Heart right ventricle (tissue), 16 donors: ENCODE measurements at regions not wholly inside any gene's neighbourhood (a gene's known extent, or its start where the extent isn't known, plus 50 kb on each side); places are given as distances from the start of the nearest gene placed in this dataset.

Source experiments
- ATAC-seq, 8 donors: fragments of 200-7000 bp; cut with Tn5 transposase; one replicate each; pipeline ENCODE4 v1.9.1; 2020; ENCODE audit warnings: mild to moderate bottlenecking in 8 of 8, moderate library complexity in 8 of 8, moderate number of reproducible peaks in 1 of 8
- DNase-seq, 2 donors: peaks; one replicate each; pipeline ENCODE4 v3.0.0-alpha.2; 2020
- H3K27ac ChIP-seq, 10 donors: fragments of 200-600 bp; sonication (generic) in 2 of 10; one replicate each; pipeline versions ENCODE4 v1.5.0 to v1.8.0; 2020 to 2022; ENCODE audit warnings: mild to moderate bottlenecking in 3 of 10
- H3K27me3 ChIP-seq, 7 donors: fragments of 200-600 bp; one replicate each; pipeline ENCODE4 v1.8.0; 2021 to 2022; ENCODE audit warnings: mild to moderate bottlenecking in 2 of 7
- H3K36me3 ChIP-seq, 9 donors: fragments of 200-600 bp; sonication (generic) in 1 of 9; one replicate each; pipeline versions ENCODE4 v1.5.0 to v1.8.0; 2020 to 2022; ENCODE audit warnings: mild to moderate bottlenecking in 2 of 9
- H3K4me1 ChIP-seq, 9 donors: fragments of 200-600 bp; sonication (generic) in 1 of 9; one replicate each; pipeline versions ENCODE4 v1.5.0 to v1.8.0; 2020 to 2022; ENCODE audit warnings: mild to moderate bottlenecking in 4 of 9
- H3K4me3 ChIP-seq, 10 donors: fragments of 200-600 bp; sonication (generic) in 2 of 10; one replicate each; pipeline versions ENCODE4 v1.5.0 to v1.8.0; 2020 to 2022; ENCODE audit warnings: mild to moderate bottlenecking in 7 of 10, moderate library complexity in 2 of 10
- H3K9me3 ChIP-seq, 11 donors: fragments of 200-600 bp in 10 of 11; sonication (generic) in 2 of 11; one replicate each; pipeline versions ENCODE4 v1.5.0 to v1.8.0; 2013 to 2022; ENCODE audit warnings: mild to moderate bottlenecking in 2 of 11, control low read depth in 1 of 11, moderate library complexity in 1 of 11
- CTCF ChIP-seq, 9 donors: fragments of 200-600 bp; sonication (generic) in 2 of 9; IDR thresholded peaks; one replicate each; pipeline versions ENCODE4 v1.5.0 to v1.8.0; 2021 to 2022; ENCODE audit warnings: antibody characterized with exemption in 9 of 9, mild to moderate bottlenecking in 5 of 9, moderate library complexity in 1 of 9
- WGBS, 2 donors: extraction: QIAGEN DNeasy Blood & Tissue Kit; methylation state at CpG; one replicate each; pipeline ENCODE4 v1.1.7; 2013; ENCODE audit warnings: inconsistent platforms in 1 of 2; 5-methylcytosine and 5-hydroxymethylcytosine counted together
- intact Hi-C, 10 donors: fragments of 100-400 bp; cut with DNase I; formaldehyde crosslinking; loops; one replicate each; pipeline versions ENCODE4 v1.11.1 to v1.14.2; 2022
- donor health status: Arrhythmogenic right ventricular cardiomyopathy.
- donor health status: ischemic (EF 13 %, LVEDD 7.1; RV severe dilation, severe dysfunction).
- donor health status: healthy with polysubstance abuse.
- donor health status: DM: no; HTN: yes; CAD: no.
- donor health status: DM: no; HTN: no; CAD: no.
- donor health status: ischemic (EF 25% LVEDD 6.9; RV normal size, moderate dysfunction).
- donor health status: ischemic (EF 25% LVEDD 5.7; RV mildly dilated, moderate dysfunction).
- donor health status: healthy.
- donor health status: DM: yes; HTN: yes; CAD: no.
- donor health status: Ischemic cardiomyopathy.
- donor health status: ischemic (EF 35%, LVEDD 5.7; RV mildly dilated, moderate dysfunction).
- donor health status: nonischemic (EF 11% LVEDD 7.7; RV severe dilation, severe dysfunction).
- donor health status: DM: yes; HTN: yes; CAD: no.
- donor health status: PGD.
- donor health status: ischemic (EF 29% LVEDD 5.4; RV normal size, mild dysfunction).
- donor health status: nonischemic (EF 23%, LVEDD 6.1; RV moderate dilation, normal function).

- H3K27me3 ChIP-seq, result no peaks in the 10 kb centered on the region
- peaks cover 0 to 8% (median 0%) of the 10 kb centered on the region in 9 donors for H3K4me1 ChIP-seq
- no peak for TF ChIP-seq CTCF (IDR thresholded peaks at IDR 0.05)
- H3K4me3 ChIP-seq, result no peak overlapping the region
- WGBS, 2 donors, result 37 to 73% methylated on average over 2 of the region's 2 CpGs
- intact Hi-C loops, result no loop called here
- no peaks in the 10 kb centered on the region for H3K36me3 ChIP-seq
- DNase-seq, result no peak
- no peak overlapping the region for H3K27ac ChIP-seq
- no peak for ATAC-seq
- peaks cover 0 to 3% (median 0%) of the 10 kb centered on the region in 11 donors for H3K9me3 ChIP-seq
These were observed 649.8 kb downstream of the RPS29 start for GRCh38 chr14:48936362-48936761.

GRCh38 chr14:48925184-48925583 lies 661.0 kb downstream of the RPS29 start:
- H3K36me3 ChIP-seq, result no peaks in the 10 kb centered on the region
- H3K4me3 ChIP-seq, result no peak overlapping the region
- DNase-seq, result no peak
- no peaks in the 10 kb centered on the region for H3K27me3 ChIP-seq
- no peaks in the 10 kb centered on the region for H3K9me3 ChIP-seq
- TF ChIP-seq CTCF (IDR thresholded peaks at IDR 0.05), result no peak
- 92 to 94% methylated on average over 6 of the region's 6 CpGs for WGBS, 2 donors
- no peak for ATAC-seq
- no peak overlapping the region for H3K27ac ChIP-seq
- H3K4me1 ChIP-seq, result no peaks in the 10 kb centered on the region
- intact Hi-C loops, result no loop called here

GRCh38 chr14:48914921-48915320 lies 671.3 kb downstream of the RPS29 start:
- ATAC-seq, result no peak
- intact Hi-C loops, result no loop called here
- Histone ChIP-seq H3K27me3 (no peaks in the 10 kb centered on the region), H3K4me3 (no peak overlapping the region), H3K27ac (no peak overlapping the region), H3K4me1 (no peaks in the 10 kb centered on the region), H3K36me3 (no peaks in the 10 kb centered on the region), H3K9me3 (peaks cover 0 to 14% (median 0%) of the 10 kb centered on the region in 11 donors)
- no peak for TF ChIP-seq CTCF (IDR thresholded peaks at IDR 0.05)
- DNase-seq, result no peak
- WGBS, 2 donors, result 81 to 83% methylated on average over 4 of the region's 4 CpGs

GRCh38 chr14:48914382-48914781 lies 671.8 kb downstream of the RPS29 start:
- 84 to 85% methylated on average over 1 of the region's 1 CpG for WGBS, 2 donors
- Histone ChIP-seq H3K9me3 (peaks cover 0 to 14% (median 0%) of the 10 kb centered on the region in 11 donors), H3K4me3 (no peak overlapping the region), H3K36me3 (no peaks in the 10 kb centered on the region), H3K27me3 (no peaks in the 10 kb centered on the region), H3K4me1 (no peaks in the 10 kb centered on the region), H3K27ac (no peak overlapping the region)
- TF ChIP-seq CTCF (IDR thresholded peaks at IDR 0.05), result no peak
- no peak for DNase-seq
- intact Hi-C loops, result no loop called here
- ATAC-seq, result no peak

- Histone ChIP-seq H3K27me3 (no peaks in the 10 kb centered on the region), H3K36me3 (no peaks in the 10 kb centered on the region), H3K4me1 (no peaks in the 10 kb centered on the region), H3K4me3 (no peak overlapping the region), H3K27ac (no peak overlapping the region), H3K9me3 (no peaks in the 10 kb centered on the region)
- no peak for DNase-seq
- ATAC-seq, result no peak
- WGBS, 2 donors, result 68 to 72% methylated on average over 3 of the region's 3 CpGs
- no peak for TF ChIP-seq CTCF (IDR thresholded peaks at IDR 0.05)
- intact Hi-C loops, result no loop called here
These were observed 685.6 kb downstream of the RPS29 start for GRCh38 chr14:48900565-48900964.
